HCEC 1CT (cell line): ENCODE measurements at regions not wholly inside any gene's neighbourhood (a gene's known extent, or its start where the extent isn't known, plus 50 kb on each side); places are given as distances from the start of the nearest gene placed in this dataset.

ENCODE experiments used
- DNase-seq: peaks from one replicate; pipeline ENCODE4 v3.0.0-alpha.2; 2017

DNA sequence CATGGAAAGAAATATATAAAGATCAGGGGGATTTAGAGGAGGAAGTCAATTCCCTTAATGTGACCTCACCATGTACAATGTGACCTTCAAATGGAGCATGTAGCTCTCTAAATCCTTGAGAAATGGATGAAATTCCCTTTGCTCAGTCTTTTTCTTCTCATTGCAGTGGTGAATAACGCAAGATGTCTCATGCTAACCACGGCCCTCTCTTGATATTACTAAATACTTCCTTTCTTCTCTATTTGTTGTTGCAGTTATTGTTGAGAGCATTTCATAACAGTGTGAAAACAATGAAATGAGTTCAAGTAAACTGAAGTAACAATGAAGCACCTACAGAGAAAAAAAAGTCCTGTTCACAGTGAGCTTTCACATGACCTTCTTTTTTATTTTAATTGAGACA lies 55.6 kb downstream of the ZNF281 start:
- DNase-seq: no peak

DNA sequence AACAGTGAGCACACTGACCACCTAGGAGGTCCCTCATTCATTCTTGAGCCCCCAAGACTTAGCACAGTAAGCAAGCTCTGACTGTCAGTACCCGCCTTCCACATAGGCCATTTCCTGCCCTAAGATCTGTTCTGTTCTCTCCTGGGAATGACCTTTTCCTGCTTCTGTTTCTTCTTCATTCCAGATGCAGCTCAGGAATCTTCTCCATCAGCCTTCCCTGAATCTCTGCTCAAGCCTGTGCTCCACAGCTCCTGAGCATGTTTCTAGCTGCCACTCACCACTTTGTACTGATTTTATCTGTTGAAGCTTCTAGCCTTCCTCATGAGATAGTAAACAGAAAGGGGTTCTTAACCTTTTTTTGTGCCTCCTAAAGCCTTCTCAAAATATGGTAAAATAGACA lies 56.6 kb downstream of the ZNF281 start:
- DNase-seq: no peak

DNA sequence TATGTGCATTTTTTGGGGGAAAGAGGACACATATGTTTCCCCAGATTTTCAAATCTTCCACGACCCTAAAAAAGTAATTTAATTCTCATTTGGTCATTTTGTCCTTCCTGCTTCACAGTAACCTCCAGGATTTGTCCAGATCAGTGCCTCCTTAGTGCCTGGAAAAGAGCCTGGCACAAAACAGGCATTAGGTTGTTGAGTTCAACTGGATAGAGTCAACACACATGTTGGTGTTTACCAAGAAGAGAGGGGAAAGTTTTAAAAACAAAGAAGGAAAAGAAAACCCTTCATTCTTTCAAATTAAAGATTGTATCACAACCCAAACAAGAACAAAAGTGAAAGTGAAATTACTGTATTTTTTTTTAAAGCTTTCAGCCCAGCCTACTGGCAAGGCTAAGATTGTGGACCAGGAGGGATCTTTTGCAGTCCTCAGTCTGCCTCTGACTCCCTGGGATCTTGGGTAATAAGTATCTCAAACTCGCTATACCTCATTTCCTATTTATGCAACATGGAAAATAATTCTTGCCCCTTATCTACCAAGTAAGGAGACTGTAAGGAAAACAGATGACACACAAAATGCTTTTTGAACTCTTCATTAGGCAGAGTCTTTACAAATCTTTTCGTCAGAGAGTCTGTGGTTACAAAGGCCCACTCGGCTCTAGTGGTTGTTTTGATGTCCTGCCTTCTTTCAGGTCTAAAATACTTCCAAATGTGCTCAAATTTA lies 57.8 kb downstream of the ZNF281 start:
- DNase-seq: peak; percentile 98

DNA sequence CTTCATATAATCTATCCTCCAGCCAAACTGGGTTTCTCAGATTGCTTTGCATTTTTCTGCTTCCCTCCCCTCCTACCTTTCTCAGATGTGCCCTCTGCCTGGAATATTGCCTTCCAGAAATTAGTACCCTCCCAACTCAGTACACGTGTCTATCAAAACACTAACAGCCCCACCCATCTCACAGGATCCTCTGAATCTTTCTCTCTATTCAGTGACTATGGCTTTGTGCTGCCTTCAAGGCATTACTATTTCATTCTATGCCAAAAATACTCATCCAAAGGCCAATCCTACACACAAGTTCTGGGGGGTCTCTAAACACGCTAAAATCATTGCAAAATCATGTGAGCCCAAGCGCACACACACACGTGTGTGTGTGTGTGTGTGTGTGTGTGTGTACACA lies 58.4 kb downstream of the ZNF281 start:
- DNase-seq: no peak

DNA sequence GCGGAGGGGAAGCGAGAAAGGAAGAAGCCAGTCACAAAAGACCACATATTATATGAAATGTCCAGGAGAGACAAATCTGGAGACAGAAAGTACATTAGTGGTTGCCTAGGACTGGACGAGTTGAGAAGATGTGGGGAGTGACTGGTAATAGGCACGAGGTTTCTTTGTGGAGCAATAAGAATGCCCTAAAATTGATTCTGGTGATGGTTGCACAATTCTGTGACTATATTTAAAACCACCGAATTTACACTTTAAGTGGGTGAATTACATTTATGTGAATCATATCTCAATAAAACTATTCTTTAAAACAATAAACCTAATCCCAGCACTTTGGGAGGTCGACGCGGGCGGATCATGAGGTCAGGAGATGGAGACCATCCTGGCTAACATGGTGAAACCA lies 63.1 kb downstream of the ZNF281 start:
- peak; percentile 97 for DNase-seq

DNA sequence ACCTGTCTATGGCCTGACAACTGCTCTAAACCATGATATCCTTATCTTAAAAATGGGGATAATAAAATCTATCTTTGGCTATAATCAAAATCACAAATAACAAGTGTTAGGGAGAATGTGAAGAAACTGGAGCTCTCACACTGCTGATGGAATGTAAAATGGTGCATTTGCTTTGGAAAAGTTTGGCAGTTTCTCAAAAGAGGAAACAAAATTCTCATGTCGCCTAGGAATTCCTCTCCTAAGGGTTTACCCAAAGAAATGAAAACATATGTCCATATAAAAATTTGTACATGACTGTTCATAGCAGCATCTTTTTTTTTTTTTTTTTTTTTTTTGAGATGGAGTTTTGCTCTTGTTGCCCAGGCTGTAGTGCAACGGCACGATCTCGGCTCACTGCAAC lies 64.3 kb downstream of the ZNF281 start:
- DNase-seq: no peak

DNA sequence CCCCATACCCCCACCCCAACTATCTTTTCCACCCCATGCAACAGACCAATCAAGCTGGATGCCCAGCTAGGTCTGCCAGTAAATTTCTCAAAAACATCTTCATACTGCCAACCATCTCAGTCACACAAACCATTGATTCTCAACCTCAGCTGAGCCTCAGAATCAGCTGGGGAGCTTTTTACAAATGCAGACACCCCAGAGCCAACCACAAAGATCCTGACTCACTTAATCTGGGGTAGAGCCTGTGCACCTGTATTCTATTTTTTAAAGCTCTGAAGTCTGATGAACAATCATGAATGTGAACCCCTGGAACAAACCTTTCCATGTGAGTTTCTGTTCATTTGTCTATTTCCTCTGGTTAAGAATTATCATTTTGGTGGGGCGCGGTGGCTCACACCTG lies 66.0 kb downstream of the ZNF281 start:
- no peak for DNase-seq

DNA sequence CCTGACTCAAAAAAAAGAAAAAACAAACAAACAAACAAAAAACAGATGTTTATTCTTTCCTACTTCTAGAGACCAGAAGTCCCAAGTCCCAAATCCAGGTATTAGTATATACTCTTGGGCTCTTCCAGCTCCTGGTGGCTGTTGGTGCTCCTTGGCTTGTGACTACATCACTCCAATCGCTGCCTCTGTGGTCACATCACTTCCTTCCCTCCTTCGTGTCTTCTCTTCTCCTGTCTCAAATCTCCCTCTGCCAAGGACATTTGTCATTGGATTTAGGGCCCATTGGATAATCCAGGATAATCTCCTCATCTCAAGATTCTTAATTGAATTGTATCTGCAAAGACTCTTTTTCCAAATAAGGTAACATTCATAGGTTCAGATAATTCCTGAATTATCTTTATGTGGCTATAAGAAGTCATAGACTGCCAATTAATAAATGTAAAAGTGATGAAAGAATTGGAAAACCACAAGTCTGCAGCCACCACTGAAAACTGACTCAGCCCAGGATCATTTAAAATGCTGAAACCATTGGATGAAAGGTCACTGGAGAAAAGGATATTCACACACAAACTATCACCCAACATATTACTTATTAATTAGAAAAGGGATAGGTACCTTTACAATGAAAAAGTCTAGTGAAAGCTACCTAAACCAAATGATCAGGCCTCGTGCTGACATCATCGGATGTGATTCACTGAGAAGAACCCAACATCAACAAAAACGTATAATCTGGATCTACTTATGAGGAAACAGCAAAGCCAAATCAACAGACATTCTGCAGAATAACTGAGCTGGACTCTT lies 67.1 kb downstream of the ZNF281 start:
- DNase-seq: peak; percentile 79

DNA sequence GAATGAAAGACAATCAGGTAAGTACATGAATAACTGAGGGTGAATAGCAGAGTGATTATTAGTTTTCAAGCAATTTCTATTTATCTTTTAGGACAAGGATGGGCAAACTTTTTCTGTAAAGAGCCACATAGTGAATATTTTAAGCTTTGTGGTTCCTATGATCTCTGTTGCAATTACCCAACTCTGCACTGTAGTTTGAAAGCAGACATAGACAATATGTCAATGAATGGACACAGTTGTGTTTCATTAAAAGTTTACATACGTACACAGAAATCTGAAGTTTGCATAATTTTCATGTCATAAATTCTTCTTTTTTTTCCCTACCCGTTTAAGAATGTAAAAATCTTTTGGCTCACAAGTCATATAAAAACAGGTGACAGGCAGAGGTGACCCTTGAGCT lies 71.4 kb downstream of the ZNF281 start:
- no peak for DNase-seq

DNA sequence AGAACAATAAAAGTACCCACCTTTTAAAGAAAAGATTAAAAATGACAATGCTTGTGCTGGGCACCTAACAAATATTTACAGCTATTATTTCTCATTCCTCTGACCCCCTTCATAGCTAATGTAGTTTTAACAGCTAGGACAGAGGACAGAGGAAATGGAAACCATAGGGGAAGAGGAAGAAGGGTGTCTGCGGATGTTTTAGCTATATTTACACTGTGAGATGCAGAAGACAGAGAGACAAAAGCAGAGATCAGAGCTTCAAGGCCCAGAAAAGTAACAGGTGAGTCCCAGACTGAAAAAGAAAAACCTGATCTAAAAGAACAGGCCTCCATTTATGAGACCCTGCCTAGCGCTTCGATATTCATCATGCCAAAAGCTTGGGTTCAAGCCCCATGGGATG lies 72.0 kb downstream of the ZNF281 start:
- DNase-seq: no peak

DNA sequence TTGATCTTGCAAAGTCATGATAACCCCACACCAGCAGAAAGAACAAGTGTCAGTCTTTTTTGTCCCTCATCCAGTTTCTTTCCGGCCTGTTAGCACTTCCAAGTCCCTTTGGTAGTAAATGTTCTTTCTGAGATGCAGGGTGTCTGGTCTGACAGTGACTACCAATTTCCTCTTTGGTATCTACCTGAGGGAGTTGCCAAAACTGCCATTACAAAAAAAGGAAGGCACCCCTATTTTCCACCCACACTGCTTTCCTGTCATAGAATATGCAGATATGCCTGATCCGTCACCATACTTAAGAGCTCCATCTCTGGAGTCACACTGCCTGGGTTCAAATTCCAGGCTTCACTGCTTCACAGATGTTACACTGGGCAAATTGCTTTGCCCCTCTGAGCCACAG lies 72.4 kb downstream of the ZNF281 start:
- no peak for DNase-seq

DNA sequence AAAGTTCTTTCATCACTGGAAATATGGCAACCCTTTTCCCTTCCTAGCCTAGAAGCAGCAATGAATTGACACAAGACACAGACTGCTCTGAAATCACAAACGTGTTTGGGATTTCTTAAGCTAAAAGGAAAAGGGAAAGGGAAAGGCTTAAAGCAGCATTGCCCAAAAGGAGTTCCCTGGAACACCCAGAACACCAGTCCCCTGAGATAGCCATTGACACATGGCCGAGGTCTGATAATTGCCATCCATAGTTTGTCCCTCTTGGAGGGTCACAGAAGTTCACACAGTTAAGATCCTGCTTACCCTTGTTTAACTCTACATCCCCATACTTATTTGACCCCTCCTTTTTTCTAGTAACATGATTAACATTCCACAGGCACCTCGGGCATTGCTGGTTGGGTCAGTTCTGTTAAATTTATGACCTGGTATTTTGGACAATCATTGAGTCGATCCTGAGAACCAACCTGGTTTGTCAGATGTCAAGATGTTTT lies 72.9 kb downstream of the ZNF281 start:
- no peak for DNase-seq

DNA sequence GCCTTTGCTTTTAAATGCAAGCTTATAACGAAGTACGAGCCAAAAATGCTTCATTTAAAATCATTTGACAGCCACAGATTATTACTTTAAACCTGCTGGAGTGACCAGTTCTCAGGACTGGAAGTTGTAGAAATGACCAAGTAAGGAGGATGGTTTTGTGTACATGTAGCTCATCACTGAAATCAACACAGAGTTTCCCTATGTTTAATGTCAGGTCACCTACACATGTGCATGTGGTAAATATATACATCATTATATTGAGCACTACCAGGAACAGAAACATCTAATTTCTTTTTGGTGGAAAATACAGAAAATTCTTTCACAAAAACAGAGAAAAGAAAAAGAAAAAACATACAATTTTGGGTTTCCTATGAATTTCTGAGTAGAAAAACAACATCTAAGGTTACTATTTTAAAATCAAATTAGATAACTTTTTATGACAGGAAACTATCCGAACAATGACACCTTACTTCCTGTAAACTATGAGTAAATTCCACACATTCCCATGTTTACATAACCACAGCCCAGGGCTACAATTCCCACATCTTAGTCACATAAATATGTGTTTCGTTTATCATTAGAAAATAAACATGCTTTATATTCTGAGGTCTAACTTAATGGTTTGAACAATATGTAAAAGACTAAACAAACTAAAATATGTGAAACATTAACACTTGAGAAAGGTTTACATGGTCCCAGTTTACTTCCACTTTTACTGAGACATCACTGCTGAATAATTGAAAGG lies 73.6 kb downstream of the ZNF281 start:
- DNase-seq: peak; percentile 87

DNA sequence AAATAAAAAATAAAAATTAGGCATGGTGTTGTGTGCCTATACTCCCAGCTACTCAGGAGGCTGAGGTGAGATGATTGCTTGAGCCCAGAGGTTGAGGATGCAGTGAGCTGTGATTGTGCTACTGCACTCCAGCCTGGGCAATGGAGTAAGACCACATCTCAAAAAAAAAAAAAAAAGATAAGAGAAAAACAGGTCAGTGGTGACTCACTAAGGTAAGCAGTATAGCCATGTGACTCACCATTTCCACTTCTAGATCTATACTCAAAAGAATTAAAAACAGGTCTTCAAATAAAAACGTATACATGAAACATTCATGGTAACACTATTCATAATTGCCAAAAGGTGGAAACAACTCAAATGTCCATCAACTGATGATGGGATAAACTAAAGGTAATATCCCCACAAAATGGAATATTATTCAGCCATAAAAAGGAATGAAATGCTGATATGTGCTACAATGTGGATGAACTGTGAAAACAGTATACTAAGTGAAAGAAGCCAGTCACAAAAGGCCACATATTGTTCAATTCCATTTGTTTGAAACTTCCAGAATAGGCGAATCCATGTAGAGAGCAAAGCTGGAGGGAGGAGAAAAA lies 75.1 kb downstream of the ZNF281 start:
- no peak for DNase-seq

DNA sequence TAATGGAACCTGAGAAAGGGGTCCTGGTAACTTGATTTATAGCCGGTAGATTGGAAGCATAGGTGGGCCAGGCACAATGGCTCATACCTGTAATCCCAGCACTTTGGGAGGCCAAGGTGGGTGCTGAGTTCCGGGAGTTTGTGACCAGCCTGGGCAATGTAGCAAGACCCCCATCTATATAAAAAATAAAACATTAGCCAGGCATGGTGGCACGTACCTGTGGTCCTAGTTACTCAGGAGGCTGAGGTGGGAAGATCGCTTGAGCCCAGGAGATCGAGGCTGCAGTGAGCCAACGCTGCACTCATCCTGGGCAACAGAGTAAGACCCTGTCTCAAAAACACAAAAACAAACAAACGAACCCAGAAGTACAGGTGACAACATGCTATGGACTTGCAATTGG lies 76.5 kb downstream of the ZNF281 start:
- DNase-seq: no peak

DNA sequence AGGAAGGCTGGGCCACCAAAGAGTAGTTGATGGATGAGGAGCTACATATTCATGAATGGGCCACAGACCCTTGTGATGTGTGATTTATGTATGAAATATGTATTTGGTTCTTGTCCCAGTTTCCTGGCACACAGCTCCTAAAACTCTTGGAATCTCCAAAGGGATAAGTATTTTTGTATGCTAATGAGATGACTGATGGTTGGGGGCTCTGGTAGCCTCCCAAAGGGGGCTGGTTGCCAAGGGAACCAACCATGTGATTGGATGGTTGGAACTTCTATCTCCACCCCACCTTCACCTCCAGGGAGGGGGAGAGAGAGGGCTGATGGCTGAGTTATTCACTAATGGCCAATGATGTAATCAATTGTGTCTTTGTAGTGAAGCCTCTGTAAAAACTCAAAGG lies 77.1 kb downstream of the ZNF281 start:
- peak; percentile 43 for DNase-seq

DNA sequence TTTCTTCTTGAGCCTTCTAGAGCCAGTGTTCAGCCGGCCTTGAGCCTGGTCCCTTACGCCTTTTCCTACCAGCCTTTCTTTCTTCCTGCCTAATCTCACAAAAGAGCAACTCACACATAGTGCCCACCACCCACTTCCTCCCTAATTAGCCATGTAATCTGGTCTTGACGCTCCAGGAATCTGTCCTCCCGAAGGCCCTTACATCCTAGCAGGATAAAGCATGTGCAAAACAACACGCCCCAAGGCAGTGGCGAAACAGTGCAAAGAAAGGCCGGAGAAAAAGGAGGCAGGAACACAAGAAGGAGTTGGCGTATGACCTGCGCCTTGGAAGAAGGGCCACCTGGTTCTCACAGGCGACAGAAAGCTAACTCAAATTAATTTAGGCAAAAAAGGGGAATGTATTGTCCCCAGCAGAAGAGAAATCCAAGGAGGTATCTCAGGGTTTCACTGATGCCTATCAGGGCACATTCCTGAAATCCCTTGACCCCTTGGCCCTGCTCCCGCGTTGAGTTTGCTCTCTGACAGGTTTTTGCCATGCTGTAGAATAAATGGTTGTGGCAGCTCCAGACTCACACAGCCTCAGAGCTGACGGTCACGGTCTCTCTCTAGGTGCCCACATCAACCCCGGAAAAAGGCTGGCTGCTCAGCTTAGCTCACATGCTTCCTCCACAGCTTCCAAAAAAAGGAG lies 79.0 kb downstream of the ZNF281 start:
- no peak for DNase-seq

DNA sequence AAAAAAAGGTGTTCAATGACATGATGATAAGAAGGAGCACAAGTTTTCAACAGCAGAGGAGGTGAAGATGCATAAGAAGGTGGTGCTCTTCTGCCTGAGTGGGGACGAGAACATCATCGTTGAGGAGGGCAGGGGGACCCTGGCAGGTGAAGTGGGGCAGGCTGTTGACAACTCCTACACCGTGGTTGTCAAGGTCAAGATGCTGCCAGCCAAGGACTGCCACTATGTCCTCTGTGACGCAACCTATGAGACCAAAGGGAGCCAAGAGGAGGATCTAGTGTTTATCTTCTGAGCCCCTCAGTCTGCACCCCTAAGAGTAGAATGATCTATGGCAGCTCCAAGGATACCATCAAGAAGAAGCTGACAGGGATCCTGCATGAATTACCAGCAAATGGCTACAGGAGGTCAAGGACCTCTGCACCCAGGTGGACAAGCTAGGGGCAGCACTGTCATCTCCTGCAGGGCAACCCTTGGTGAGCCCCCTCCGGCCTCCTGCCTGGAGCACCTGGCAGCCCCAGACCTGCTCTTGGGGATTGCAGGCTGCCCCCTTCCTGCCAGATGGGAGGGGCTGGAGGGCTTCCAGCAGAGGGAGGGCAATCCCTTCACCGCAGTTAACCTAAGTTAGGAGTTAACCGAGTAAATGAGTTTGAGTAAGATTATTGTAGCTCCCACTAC lies 80.5 kb downstream of the ZNF281 start:
- no peak for DNase-seq

DNA sequence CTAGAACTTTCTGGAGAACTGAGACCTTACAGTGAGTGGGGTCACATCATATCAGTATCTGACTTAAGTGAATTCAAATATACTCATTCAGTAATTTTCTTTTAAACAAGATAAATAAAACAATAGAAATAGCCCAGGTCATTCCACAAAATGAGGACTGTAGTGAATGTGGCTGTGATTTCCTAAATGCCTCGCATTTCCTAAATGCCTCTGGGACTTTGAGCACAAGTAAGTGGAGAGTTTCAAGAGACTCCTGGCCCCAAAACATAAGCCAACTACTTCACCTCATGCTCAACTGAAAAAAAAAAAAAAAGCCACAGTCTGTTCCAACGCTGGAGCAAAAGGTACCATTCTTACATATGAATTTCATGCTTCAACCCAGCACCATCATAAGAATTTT lies 81.5 kb downstream of the ZNF281 start:
- DNase-seq: no peak

DNA sequence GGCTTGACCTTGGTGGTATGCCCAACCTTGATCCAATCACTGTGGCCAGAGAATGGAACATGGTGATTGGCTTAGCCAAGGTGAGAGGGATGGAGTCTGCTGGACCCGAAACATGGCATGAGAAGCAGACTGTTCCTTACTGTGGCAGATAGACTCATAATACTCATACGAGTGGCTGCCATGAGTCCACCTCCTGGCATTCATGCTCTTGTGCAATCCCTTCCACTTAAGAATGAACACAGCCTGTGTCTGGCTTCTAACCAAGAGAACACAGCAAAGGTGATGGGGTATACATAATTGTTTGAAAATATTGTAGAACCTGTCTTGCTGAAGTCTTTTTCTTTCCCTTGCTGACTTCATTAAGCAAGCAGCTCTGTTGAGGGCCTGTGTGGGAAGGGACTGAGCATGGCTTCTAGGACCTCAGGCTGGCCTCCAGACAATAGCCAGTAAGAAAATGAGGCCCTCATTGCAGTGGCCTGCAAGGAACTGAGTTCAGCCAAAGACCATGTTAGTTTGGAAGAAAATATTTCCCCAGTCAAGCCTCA lies 85.9 kb downstream of the ZNF281 start:
- peak; percentile 65 for DNase-seq

DNA sequence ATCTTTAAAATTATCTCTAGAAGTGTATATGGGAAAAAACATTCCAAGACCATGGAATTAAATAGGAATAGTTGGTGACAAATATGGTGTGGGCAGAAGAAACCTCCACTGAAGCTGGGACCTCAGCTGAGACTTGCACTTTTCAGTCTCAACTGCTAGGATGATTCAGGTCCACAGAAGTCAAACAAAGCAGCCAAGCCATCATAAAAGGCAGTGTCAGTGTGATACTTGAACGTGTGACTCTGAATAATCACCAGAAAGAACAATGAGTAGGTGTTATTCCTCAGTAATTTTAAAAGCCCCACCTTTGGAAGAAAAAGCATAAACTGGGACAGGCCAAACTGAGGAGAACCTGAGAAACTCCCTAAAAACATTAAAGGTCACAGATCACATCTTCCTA lies 90.7 kb downstream of the ZNF281 start:
- DNase-seq: no peak

DNA sequence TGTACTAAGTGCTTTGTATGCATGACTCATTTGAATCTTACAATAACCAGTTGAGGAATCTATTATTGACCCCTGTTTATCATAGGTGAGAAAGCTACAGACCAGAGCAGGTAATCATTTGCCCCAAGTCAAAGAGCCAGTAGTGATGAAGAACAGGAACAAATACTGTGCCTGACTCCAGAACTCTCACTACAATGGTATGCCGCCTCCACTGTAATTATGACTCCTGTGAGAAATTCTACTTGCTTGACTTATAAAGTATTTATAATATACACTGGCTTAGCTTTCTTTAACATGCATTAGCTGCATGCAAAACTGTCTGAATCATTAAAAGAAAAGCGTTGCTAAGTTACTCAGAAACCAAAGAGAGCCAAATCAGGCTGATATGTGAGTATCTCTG lies 92.6 kb downstream of the ZNF281 start:
- peak; percentile 86 for DNase-seq
